ENCODE measurements at regions not wholly inside any gene's neighbourhood (a gene's known extent, or its start where the extent isn't known, plus 50 kb on each side); places are given as distances from the start of the nearest gene placed in this dataset.
"Not testable (repeated sequence)": the region's sequence is repeated elsewhere in the genome, so short reads cannot be mapped to it uniquely, and the experiment has no call there.

DNA sequence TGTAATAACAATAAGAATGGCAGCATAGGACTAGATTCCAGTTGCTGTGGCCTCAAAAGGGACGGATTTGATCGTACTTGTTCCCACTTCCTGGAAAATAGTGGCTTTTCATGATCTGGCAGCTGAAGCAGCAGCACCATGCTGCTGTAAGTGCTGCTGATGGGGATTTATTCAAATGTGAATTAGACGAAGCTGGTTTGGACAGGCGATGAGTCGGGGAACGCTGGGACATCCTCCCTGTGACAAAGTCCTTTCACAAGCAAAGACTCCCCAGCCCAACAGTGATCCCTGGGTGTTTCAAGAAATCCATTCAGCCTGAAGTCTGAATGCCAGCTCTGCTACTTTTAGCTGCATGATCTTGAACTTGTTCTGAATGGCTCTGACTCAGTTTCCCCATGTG lies 88.6 kb upstream of the XYLT1 start:
- 88% methylated on average over 6 of the region's 6 CpGs for WGBS (ENCODE audit: insufficient coverage)
- no peak overlapping the region for H3K4me3 ChIP-seq (ENCODE audit: control insufficient read depth in 1 of 7, extremely low read depth in 1 of 7, insufficient read depth in 4 of 7, low read depth in 2 of 7, low read length in 6 of 7)
- no peak overlapping the region for H3K27ac ChIP-seq (ENCODE audit: insufficient read depth in 1 of 2, low read depth in 1 of 2, low read length in 2 of 2, poor library complexity in 1 of 2, severe bottlenecking in 2 of 2)
- no peaks in the 10 kb centered on the region for H3K9me3 ChIP-seq (ENCODE audit: control extremely low read depth in 1 of 5, control insufficient read depth in 4 of 5, insufficient read depth in 2 of 5, low read depth in 1 of 5, low read length in 4 of 5)
- ChIA-PET CTCF (no interaction called here), POLR2A (no interaction called here)
- H3K4me1 ChIP-seq (ENCODE audit: control extremely low read depth in 1 of 4, control insufficient read depth in 4 of 4, insufficient read depth in 4 of 4, low read length in 3 of 4) = no peaks in the 10 kb centered on the region
- no peaks in the 10 kb centered on the region for H3K36me3 ChIP-seq (ENCODE audit: control insufficient read depth in 4 of 4, insufficient read depth in 4 of 4, low read length in 3 of 4)
- DNase-seq = no peak
- H3K27me3 ChIP-seq (replicated peaks in 2 of 5; ENCODE audit: control insufficient read depth in 4 of 5, insufficient read depth in 5 of 5, low read length in 4 of 5) = no peaks in the 10 kb centered on the region

DNA sequence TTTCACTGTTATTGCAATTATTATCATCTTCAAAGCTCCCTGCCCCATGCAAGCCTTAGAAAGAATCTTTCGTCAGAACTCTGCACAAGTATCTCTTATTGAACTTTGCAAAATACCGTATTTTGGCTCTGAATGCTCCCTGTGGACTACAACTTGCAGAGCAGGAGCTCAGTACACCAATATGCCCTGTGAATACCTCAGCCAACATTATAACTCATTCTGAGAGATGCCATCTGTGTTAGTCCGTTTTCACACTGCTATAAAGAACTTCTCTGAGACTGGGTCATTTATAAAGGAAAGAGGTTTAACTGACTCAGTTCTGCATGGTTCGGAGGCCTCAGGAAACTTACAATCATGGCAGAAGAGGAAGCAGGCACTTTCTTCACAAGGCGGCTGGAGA lies 87.2 kb upstream of the XYLT1 start:
- no peaks in the 10 kb centered on the region for H3K36me3 ChIP-seq (ENCODE audit: control insufficient read depth in 4 of 4, insufficient read depth in 4 of 4, low read length in 3 of 4)
- H3K27ac ChIP-seq (ENCODE audit: insufficient read depth in 1 of 2, low read depth in 1 of 2, low read length in 2 of 2, poor library complexity in 1 of 2, severe bottlenecking in 2 of 2) = no peak overlapping the region
- no peaks in the 10 kb centered on the region for H3K9me3 ChIP-seq (ENCODE audit: control extremely low read depth in 1 of 5, control insufficient read depth in 4 of 5, insufficient read depth in 2 of 5, low read depth in 1 of 5, low read length in 4 of 5)
- H3K4me3 ChIP-seq (ENCODE audit: control insufficient read depth in 1 of 7, extremely low read depth in 1 of 7, insufficient read depth in 4 of 7, low read depth in 2 of 7, low read length in 6 of 7) = no peak overlapping the region
- H3K4me1 ChIP-seq (ENCODE audit: control extremely low read depth in 1 of 4, control insufficient read depth in 4 of 4, insufficient read depth in 4 of 4, low read length in 3 of 4) = no peaks in the 10 kb centered on the region
- ChIA-PET POLR2A (no interaction called here), CTCF (interaction anchor here (2.4 to 3.0 kb wide), 2 partner anchors 12 to 21 kb away, joined by 6 to 15 read pairs; no protein-coding TSS in a partner anchor)
- no peaks in the 10 kb centered on the region for H3K27me3 ChIP-seq (replicated peaks in 2 of 5; ENCODE audit: control insufficient read depth in 4 of 5, insufficient read depth in 5 of 5, low read length in 4 of 5)
- WGBS (ENCODE audit: insufficient coverage) = 73% methylated on average over 3 of the region's 5 CpGs
- peak in 1 of 3 donors; percentile 5 for DNase-seq

DNA sequence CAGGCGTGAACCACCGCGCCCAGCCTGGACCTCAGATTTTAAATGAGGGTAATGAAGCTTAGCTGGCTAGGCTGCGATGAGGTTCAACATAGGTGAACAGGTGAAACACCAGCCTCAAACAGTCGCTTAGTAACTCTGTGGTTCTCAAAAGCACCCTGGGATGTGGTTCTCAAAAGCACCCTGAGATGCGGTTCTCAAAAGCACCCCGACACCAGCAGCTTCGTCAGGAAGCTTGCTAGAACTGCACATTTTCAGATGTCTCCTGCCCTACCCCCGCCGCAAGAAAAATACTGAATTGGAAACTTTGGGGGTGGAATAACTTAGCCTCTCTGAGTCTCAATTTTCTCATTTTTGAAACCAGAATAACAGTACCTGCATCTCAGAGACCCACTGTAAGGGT lies 86.7 kb upstream of the XYLT1 start:
- Histone ChIP-seq H3K4me3 (ENCODE audit: control insufficient read depth in 1 of 7, extremely low read depth in 1 of 7, insufficient read depth in 4 of 7, low read depth in 2 of 7, low read length in 6 of 7) (no peak overlapping the region), H3K36me3 (ENCODE audit: control insufficient read depth in 4 of 4, insufficient read depth in 4 of 4, low read length in 3 of 4) (no peaks in the 10 kb centered on the region), H3K27ac (ENCODE audit: insufficient read depth in 1 of 2, low read depth in 1 of 2, low read length in 2 of 2, poor library complexity in 1 of 2, severe bottlenecking in 2 of 2) (no peak overlapping the region), H3K27me3 (replicated peaks in 2 of 5; ENCODE audit: control insufficient read depth in 4 of 5, insufficient read depth in 5 of 5, low read length in 4 of 5) (no peaks in the 10 kb centered on the region), H3K9me3 (ENCODE audit: control extremely low read depth in 1 of 5, control insufficient read depth in 4 of 5, insufficient read depth in 2 of 5, low read depth in 1 of 5, low read length in 4 of 5) (no peaks in the 10 kb centered on the region), H3K4me1 (ENCODE audit: control extremely low read depth in 1 of 4, control insufficient read depth in 4 of 4, insufficient read depth in 4 of 4, low read length in 3 of 4) (no peaks in the 10 kb centered on the region)
- DNase-seq = no peak
- 98% methylated on average over 8 of the region's 10 CpGs for WGBS (ENCODE audit: insufficient coverage)
- POLR2A ChIA-PET = no interaction called here
- CTCF ChIA-PET = interaction anchor here (1.6 to 3.0 kb wide), 3 partner anchors 13 to 75 kb away, joined by 6 to 15 read pairs (median 6); no protein-coding TSS in a partner anchor

DNA sequence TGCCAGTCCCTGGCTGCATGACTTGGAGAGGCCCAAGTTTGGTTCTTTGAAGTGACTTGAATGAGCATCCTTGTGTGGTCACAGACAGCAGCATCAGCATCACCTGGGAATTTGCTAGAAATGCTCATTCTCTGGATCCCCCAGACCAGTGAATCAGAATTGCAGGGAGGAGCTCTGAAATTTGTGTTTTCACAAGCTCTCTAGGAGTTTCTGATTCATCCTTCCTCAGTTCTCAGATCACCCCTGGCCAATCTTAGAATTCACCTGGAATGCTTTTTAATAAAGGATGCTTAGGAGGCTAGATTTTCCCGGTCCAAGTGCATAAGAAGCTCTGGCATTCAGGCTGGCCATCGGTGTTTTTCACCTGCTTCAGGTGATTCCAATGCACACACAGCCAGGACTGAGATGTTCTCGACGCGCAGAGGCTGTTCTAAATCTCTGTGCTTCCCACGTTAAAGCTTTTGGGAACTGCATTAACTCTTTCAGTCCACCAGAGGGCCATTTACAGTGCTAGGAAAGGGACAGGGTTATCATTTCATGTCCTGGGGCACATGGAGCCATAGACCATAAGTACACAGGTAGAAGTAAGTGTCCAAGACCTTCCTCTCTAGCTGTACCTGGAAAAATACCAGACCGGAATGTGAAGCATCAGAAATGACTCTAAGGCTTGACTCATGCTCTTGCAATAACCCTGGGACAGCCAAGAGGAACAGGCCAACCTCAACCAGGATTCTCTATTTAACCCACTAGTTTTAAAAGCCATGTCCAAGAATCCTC lies 85.7 kb upstream of the XYLT1 start:
- Histone ChIP-seq H3K27me3 (replicated peaks in 2 of 5; ENCODE audit: control insufficient read depth in 4 of 5, insufficient read depth in 5 of 5, low read length in 4 of 5) (no peaks in the 10 kb centered on the region), H3K27ac (ENCODE audit: insufficient read depth in 1 of 2, low read depth in 1 of 2, low read length in 2 of 2, poor library complexity in 1 of 2, severe bottlenecking in 2 of 2) (no peak overlapping the region), H3K4me3 (ENCODE audit: control insufficient read depth in 1 of 7, extremely low read depth in 1 of 7, insufficient read depth in 4 of 7, low read depth in 2 of 7, low read length in 6 of 7) (no peak overlapping the region), H3K9me3 (ENCODE audit: control extremely low read depth in 1 of 5, control insufficient read depth in 4 of 5, insufficient read depth in 2 of 5, low read depth in 1 of 5, low read length in 4 of 5) (no peaks in the 10 kb centered on the region), H3K4me1 (ENCODE audit: control extremely low read depth in 1 of 4, control insufficient read depth in 4 of 4, insufficient read depth in 4 of 4, low read length in 3 of 4) (no peaks in the 10 kb centered on the region), H3K36me3 (ENCODE audit: control insufficient read depth in 4 of 4, insufficient read depth in 4 of 4, low read length in 3 of 4) (no peaks in the 10 kb centered on the region)
- WGBS (ENCODE audit: insufficient coverage) = 48% methylated on average over 7 of the region's 7 CpGs
- ChIA-PET CTCF (interaction anchor here (1.0 to 3.0 kb wide), 5 partner anchors 14 to 108 kb away, joined by 3 to 15 read pairs (median 6); no protein-coding TSS in a partner anchor), POLR2A (no interaction called here)
- DNase-seq = peak; percentile 15 to 35 (median 31)

DNA sequence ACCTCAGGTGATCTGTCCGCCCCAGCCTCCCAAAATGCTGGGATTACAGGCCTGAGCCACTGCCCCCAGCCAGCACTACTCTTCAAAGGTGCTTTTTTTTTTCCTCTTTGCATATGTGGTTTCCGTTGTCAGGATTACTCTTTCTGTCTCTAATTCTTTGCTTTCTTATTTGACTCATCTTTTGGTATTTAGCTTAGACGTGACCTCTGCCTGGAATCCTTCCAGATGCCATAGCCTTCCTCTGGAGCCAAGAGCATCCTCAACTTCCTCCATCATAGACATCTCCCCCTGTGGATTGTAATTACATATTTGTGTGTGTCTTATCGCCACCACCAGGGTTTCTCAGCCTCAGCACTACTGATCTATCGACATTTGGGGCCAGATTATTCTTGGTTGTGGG lies 84.4 kb upstream of the XYLT1 start:
- Histone ChIP-seq H3K9me3 (ENCODE audit: control extremely low read depth in 1 of 5, control insufficient read depth in 4 of 5, insufficient read depth in 2 of 5, low read depth in 1 of 5, low read length in 4 of 5) (no peaks in the 10 kb centered on the region), H3K4me3 (ENCODE audit: control insufficient read depth in 1 of 7, extremely low read depth in 1 of 7, insufficient read depth in 4 of 7, low read depth in 2 of 7, low read length in 6 of 7) (no peak overlapping the region), H3K27ac (ENCODE audit: insufficient read depth in 1 of 2, low read depth in 1 of 2, low read length in 2 of 2, poor library complexity in 1 of 2, severe bottlenecking in 2 of 2) (no peak overlapping the region), H3K36me3 (ENCODE audit: control insufficient read depth in 4 of 4, insufficient read depth in 4 of 4, low read length in 3 of 4) (no peaks in the 10 kb centered on the region), H3K4me1 (ENCODE audit: control extremely low read depth in 1 of 4, control insufficient read depth in 4 of 4, insufficient read depth in 4 of 4, low read length in 3 of 4) (no peaks in the 10 kb centered on the region), H3K27me3 (replicated peaks in 2 of 5; ENCODE audit: control insufficient read depth in 4 of 5, insufficient read depth in 5 of 5, low read length in 4 of 5) (no peaks in the 10 kb centered on the region)
- DNase-seq = no peak
- POLR2A ChIA-PET = no interaction called here
- CTCF ChIA-PET = no interaction called here
- WGBS (ENCODE audit: insufficient coverage) = 73% methylated on average over 3 of the region's 5 CpGs

DNA sequence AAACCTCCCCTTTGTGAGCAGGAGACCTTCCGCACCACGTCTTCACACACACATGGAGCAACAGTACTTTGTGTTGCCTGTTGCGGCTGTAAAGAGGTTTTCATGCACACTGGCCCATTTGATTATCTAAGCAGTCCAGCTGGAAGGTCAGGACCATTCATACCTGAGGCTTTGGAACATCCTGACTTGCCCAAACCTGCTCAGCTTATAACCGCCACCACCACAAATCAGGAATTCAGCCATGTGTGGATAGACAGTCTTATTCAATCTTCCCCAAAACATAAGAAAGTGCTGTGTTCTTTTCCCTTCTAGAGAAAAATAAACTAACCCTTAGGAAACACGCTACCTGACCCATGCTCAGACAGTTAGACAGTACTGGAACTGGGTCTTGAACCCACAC lies 81.6 kb upstream of the XYLT1 start:
- no peak overlapping the region for H3K4me3 ChIP-seq (ENCODE audit: control insufficient read depth in 1 of 7, extremely low read depth in 1 of 7, insufficient read depth in 4 of 7, low read depth in 2 of 7, low read length in 6 of 7)
- POLR2A ChIA-PET = no interaction called here
- CTCF ChIA-PET = no interaction called here
- 97% methylated on average over 5 of the region's 5 CpGs for WGBS (ENCODE audit: insufficient coverage)
- peaks cover 0 to 3% (median 0%) of the 10 kb centered on the region in 5 experiments for H3K9me3 ChIP-seq (ENCODE audit: control extremely low read depth in 1 of 5, control insufficient read depth in 4 of 5, insufficient read depth in 2 of 5, low read depth in 1 of 5, low read length in 4 of 5)
- no peaks in the 10 kb centered on the region for H3K36me3 ChIP-seq (ENCODE audit: control insufficient read depth in 4 of 4, insufficient read depth in 4 of 4, low read length in 3 of 4)
- DNase-seq = no peak
- no peaks in the 10 kb centered on the region for H3K4me1 ChIP-seq (ENCODE audit: control extremely low read depth in 1 of 4, control insufficient read depth in 4 of 4, insufficient read depth in 4 of 4, low read length in 3 of 4)
- H3K27ac ChIP-seq (ENCODE audit: insufficient read depth in 1 of 2, low read depth in 1 of 2, low read length in 2 of 2, poor library complexity in 1 of 2, severe bottlenecking in 2 of 2) = no peak overlapping the region
- no peaks in the 10 kb centered on the region for H3K27me3 ChIP-seq (replicated peaks in 2 of 5; ENCODE audit: control insufficient read depth in 4 of 5, insufficient read depth in 5 of 5, low read length in 4 of 5)

DNA sequence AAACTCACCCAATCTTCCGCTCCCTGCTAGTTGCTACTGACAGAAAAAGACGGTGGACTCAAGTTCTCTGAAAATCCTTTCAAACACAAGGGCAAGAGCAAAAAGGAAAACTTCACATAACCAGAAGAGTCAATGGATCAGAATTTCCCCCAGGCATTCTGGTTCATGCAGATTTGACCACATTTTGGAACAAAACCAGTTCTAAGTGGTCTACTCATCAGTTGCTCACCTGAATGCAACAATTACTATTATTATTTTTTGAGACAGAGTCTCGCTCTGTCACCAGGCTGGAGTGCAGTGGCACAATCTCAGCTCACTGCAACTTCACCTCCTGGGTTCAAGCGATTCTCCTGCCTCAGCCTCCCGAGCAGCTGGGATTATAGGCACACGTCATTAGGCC lies 80.9 kb upstream of the XYLT1 start:
- DNase-seq; H3K4me1 ChIP-seq (ENCODE audit: control extremely low read depth in 1 of 4, control insufficient read depth in 4 of 4, insufficient read depth in 4 of 4, low read length in 3 of 4); H3K27me3 ChIP-seq (replicated peaks in 2 of 5; ENCODE audit: control insufficient read depth in 4 of 5, insufficient read depth in 5 of 5, low read length in 4 of 5); H3K27ac ChIP-seq (ENCODE audit: insufficient read depth in 1 of 2, low read depth in 1 of 2, low read length in 2 of 2, poor library complexity in 1 of 2, severe bottlenecking in 2 of 2); POLR2A ChIA-PET; H3K9me3 ChIP-seq (ENCODE audit: control extremely low read depth in 1 of 5, control insufficient read depth in 4 of 5, insufficient read depth in 2 of 5, low read depth in 1 of 5, low read length in 4 of 5); H3K36me3 ChIP-seq (ENCODE audit: control insufficient read depth in 4 of 4, insufficient read depth in 4 of 4, low read length in 3 of 4); CTCF ChIA-PET; H3K4me3 ChIP-seq (ENCODE audit: control insufficient read depth in 1 of 7, extremely low read depth in 1 of 7, insufficient read depth in 4 of 7, low read depth in 2 of 7, low read length in 6 of 7): not testable (repeated sequence)
- 100% methylated on average over 5 of the region's 6 CpGs for WGBS (ENCODE audit: insufficient coverage)
